Fibroblast of pulmonary artery (primary cell): ENCODE measurements at regions not wholly inside any gene's neighbourhood (a gene's known extent, or its start where the extent isn't known, plus 50 kb on each side); places are given as distances from the start of the nearest gene placed in this dataset.

Source experiments
- DNase-seq: peaks from one replicate; pipeline ENCODE4 v3.0.0-alpha.2; 2010; ENCODE audit warnings: low read depth
- H3K4me3 ChIP-seq: replicated peaks from 2 replicates; pipeline ENCODE4 v1.5.1; 2011; ENCODE audit warnings: low read depth, mild to moderate bottlenecking, control low read depth, low read length, moderate library complexity
- TF ChIP-seq, protein P1 (sequence below): IDR thresholded peaks from 2 replicates; pipeline ENCODE4 v1.5.1; 2011; ENCODE audit warnings: mild to moderate bottlenecking, control low read depth, low read length, inconsistent platforms; ENCODE audit errors: missing control alignments

DNA sequence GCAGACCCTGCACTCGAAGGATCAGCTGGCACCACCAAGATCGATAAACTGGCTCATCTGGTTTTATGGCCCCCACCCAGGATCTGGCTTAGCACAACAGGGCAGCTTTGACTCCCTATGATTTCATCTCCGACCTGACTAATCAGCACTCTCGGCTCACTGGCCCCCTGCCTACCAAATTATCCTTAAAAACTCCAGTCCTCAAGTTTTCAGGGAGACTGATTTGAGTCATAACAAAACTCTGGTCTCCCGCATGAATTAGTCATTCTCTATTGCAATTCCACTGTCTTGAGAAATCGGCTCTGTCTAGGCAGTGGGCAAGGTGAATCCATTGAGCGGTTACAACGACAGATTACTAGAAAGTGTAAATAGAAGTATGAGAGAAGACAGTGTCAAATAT, 521.9 kb upstream of the RGMA start:
- no peak overlapping the region for H3K4me3 ChIP-seq
- no peak for DNase-seq
- TF ChIP-seq, protein P1, sequence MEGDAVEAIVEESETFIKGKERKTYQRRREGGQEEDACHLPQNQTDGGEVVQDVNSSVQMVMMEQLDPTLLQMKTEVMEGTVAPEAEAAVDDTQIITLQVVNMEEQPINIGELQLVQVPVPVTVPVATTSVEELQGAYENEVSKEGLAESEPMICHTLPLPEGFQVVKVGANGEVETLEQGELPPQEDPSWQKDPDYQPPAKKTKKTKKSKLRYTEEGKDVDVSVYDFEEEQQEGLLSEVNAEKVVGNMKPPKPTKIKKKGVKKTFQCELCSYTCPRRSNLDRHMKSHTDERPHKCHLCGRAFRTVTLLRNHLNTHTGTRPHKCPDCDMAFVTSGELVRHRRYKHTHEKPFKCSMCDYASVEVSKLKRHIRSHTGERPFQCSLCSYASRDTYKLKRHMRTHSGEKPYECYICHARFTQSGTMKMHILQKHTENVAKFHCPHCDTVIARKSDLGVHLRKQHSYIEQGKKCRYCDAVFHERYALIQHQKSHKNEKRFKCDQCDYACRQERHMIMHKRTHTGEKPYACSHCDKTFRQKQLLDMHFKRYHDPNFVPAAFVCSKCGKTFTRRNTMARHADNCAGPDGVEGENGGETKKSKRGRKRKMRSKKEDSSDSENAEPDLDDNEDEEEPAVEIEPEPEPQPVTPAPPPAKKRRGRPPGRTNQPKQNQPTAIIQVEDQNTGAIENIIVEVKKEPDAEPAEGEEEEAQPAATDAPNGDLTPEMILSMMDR = no peak

DNA sequence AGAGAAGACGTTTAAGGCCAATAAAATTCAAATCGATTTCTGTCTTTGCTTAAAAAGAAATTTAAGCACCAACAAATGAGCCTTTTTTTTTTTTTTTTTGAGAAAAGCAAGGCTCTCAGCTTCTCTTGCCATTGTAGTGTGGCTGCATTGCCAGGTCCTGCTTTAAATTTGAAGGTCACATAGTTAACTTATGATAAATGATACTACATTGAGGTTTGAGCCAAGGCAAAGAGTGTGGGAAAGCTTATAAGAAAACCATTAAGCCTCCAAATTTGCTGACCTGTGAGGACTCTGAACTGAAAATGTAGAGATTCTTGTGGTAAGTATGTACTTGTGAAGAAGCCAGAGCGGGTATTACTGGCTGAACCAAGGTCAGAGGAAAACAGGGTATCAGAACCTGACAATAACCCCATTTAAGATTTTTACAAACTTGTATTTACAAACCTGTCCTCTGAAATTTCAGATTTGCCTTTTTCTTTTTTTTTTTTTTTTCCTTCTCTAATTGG, 519.7 kb upstream of the RGMA start:
- no peak overlapping the region for H3K4me3 ChIP-seq
- no peak for DNase-seq
- TF ChIP-seq, protein P1 = no peak

DNA sequence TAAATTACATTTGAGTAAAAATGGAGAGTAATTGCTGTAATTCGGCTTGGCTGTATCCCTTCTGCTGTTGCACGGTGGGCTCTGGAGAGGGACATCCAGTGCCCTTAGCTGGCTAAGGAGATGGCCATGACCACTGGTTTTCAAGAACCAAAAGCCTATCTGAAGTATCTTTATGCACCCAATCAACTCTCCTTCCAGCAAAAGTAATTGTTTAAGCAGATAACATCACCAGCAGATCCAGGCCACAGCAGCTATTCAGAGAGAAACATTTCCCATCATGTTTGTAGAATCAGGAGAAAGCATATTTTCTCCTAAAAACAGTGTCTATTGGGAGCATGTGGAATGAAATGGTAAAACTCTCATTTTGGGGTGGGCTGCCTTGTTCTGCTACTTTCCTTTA, 514.5 kb upstream of the RGMA start:
- TF ChIP-seq, protein P1 = no peak
- no peak for DNase-seq
- no peak overlapping the region for H3K4me3 ChIP-seq

DNA sequence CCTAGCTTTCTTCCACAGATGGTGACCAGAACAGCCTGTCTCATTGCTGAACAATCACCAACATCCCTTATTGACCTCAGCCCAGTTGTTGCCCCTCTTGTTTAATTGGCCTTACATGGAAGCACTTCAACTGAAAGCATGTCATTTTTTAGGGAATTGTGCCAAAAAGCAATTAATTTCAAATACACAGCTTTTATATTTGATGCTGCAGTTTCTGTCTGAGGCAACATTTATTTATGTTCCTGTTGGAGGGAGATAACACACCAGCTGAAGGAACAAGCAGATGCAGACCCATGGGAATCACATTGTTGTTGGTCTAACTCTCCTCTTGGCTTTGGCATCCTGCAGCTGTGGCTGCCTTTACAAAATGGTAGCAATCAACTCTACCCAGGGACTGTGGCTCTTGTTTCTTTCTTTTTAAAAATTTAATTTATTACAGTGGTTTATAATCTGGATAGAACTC, 498.1 kb upstream of the RGMA start:
- no peak for DNase-seq
- TF ChIP-seq, protein P1 = no peak
- H3K4me3 ChIP-seq = no peak overlapping the region

DNA sequence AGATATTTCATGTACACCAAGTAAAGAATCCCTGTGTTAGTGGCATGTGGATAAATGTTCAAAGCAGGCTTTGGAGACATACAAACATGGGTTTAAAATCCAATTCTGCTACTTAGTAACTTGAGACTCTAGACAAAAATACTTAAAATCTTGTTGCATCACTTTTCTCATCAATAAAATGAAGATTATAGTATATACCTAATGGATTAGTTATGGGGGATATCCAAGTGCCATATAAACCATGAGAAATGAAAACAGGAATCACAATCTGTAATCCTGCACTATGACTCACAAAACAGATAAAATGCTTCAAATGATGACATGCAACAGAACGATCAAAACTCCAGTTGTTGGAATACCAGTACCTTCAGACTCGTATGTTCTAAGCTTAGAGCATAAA, 496.0 kb upstream of the RGMA start:
- H3K4me3 ChIP-seq = no peak overlapping the region
- no peak for DNase-seq
- TF ChIP-seq, protein P1 = no peak

DNA sequence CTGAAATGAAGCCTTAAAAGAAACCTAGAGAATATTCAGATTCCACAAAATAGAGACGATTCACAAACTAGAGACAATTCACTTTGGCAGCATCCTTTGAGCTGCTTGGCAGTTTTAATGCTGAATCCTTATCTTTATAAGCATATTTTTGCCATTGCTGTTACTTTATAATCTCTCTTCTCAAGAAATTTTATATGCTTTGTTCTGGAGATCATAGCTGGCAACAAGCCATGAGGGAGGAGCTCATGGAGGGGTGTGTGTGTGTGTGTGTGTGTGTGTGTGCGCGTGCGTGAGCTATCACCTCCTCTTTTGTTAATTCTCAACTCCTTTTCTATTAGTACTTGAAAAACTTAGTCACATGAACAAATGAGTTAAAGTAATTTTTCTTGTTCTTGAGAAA, 495.0 kb upstream of the RGMA start:
- no peak overlapping the region for H3K4me3 ChIP-seq
- DNase-seq = no peak
- TF ChIP-seq, protein P1 = no peak

DNA sequence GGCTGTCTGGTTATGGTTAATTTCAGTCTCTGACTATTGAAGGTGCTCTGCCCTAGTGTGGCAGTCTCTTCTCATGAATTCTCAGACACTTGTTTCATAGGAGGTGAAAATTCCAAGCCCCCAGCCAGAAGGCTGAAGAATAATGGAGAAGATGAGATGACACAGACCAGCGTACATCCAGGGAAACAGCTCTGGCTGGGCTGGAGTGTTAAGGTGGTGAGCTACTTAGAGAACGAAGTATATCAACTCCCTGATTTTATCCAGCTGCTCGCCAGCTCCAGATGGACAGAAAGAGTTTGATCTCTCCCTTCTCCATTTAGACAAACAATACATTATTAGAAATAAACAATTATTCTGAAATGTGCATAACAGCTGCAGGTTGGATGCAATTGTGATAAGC, 494.5 kb upstream of the RGMA start:
- no peak for DNase-seq
- TF ChIP-seq, protein P1 = no peak
- H3K4me3 ChIP-seq = no peak overlapping the region
